KMS-11 (cell line): ENCODE measurements at regions not wholly inside any gene's neighbourhood (a gene's known extent, or its start where the extent isn't known, plus 50 kb on each side); places are given as distances from the start of the nearest gene placed in this dataset.

Experiments
- H2AFZ ChIP-seq: fragments of 200-600 bp; sonication (generic); 2 replicates; pipeline ENCODE4 v1.6.1; 2016; ENCODE audit warnings: antibody characterized with exemption, mixed run types, low read depth
- H3K27ac ChIP-seq: fragments of 200-600 bp; sonication (generic); 2 replicates; pipeline ENCODE4 v1.6.1; 2016; ENCODE audit warnings: mild to moderate bottlenecking, mixed run types
- H3K27me3 ChIP-seq: fragments of 200-600 bp; sonication (generic); 2 replicates; pipeline ENCODE4 v1.6.1; 2017; ENCODE audit warnings: mild to moderate bottlenecking, low read depth, mixed run types, moderate library complexity; ENCODE audit not compliant: insufficient read depth
- H3K36me3 ChIP-seq: fragments of 200-600 bp; sonication (generic); 2 replicates; pipeline ENCODE4 v1.6.1; 2017; ENCODE audit warnings: mild to moderate bottlenecking, mixed run types; ENCODE audit not compliant: insufficient read depth
- H3K4me1 ChIP-seq: fragments of 200-600 bp; sonication (generic); 2 replicates; pipeline ENCODE4 v1.6.1; 2016; ENCODE audit warnings: mild to moderate bottlenecking, low read depth, mixed run types; ENCODE audit not compliant: poor library complexity, severe bottlenecking
- H3K4me2 ChIP-seq: fragments of 200-600 bp; sonication (generic); 2 replicates; pipeline ENCODE4 v1.7.0; 2016; ENCODE audit warnings: mild to moderate bottlenecking, mixed run types
- H3K4me3 ChIP-seq: fragments of 200-600 bp; sonication (generic); IDR thresholded peaks from 2 replicates; pipeline ENCODE4 v1.6.1; 2017; ENCODE audit warnings: low read depth, low read length, mixed read lengths; ENCODE audit not compliant: insufficient read depth
- H3K79me2 ChIP-seq: fragments of 200-600 bp; sonication (generic); 2 replicates; pipeline ENCODE4 v1.6.1; 2016; ENCODE audit warnings: low read depth, mixed run types; ENCODE audit not compliant: insufficient read depth
- H3K9ac ChIP-seq: fragments of 200-600 bp; sonication (generic); 2 replicates; pipeline ENCODE4 v1.6.1; 2016; ENCODE audit warnings: mild to moderate bottlenecking, mixed run types
- H4K20me1 ChIP-seq: fragments of 200-600 bp; sonication (generic); 2 replicates; pipeline ENCODE4 v1.6.1; 2016; ENCODE audit warnings: mild to moderate bottlenecking, mixed run types; ENCODE audit not compliant: insufficient read depth
- CTCF ChIP-seq: fragments of 200-600 bp; sonication (generic); conservative IDR thresholded peaks from 2 replicates; pipeline ENCODE4 v1.6.1; 2017; ENCODE audit warnings: low read depth, mild to moderate bottlenecking, antibody characterized with exemption, low read length, moderate library complexity, mixed read lengths

GRCh38 chr9:28781481-28781880, 1208.2 kb upstream of the C9orf72 start:
- Histone ChIP-seq H4K20me1 (no peaks in the 10 kb centered on the region), H3K79me2 (no peaks in the 10 kb centered on the region), H3K27me3 (no peaks in the 10 kb centered on the region), H2AFZ (no peak overlapping the region), H3K36me3 (no peaks in the 10 kb centered on the region), H3K4me2 (no peak overlapping the region), H3K4me3 (no peak overlapping the region), H3K27ac (no peak overlapping the region), H3K4me1 (no peaks in the 10 kb centered on the region), H3K9ac (no peak overlapping the region)
- TF ChIP-seq CTCF: no peak

GRCh38 chr9:28782630-28783029, 1209.3 kb upstream of the C9orf72 start:
- H3K79me2 ChIP-seq: no peaks in the 10 kb centered on the region
- no peak overlapping the region for H3K9ac ChIP-seq
- no peak overlapping the region for H2AFZ ChIP-seq
- H3K4me2 ChIP-seq: no peak overlapping the region
- H3K27me3 ChIP-seq: no peaks in the 10 kb centered on the region
- no peak overlapping the region for H3K4me3 ChIP-seq
- no peak overlapping the region for H3K27ac ChIP-seq
- H4K20me1 ChIP-seq: no peaks in the 10 kb centered on the region
- TF ChIP-seq CTCF: no peak
- H3K4me1 ChIP-seq: no peaks in the 10 kb centered on the region
- no peaks in the 10 kb centered on the region for H3K36me3 ChIP-seq

GRCh38 chr9:28792716-28793115, 1219.4 kb upstream of the C9orf72 start:
- no peak overlapping the region for H3K4me3 ChIP-seq
- H3K4me1 ChIP-seq: no peaks in the 10 kb centered on the region
- H3K36me3 ChIP-seq: no peaks in the 10 kb centered on the region
- no peak overlapping the region for H3K4me2 ChIP-seq
- no peak overlapping the region for H2AFZ ChIP-seq
- H3K79me2 ChIP-seq: no peaks in the 10 kb centered on the region
- H3K27me3 ChIP-seq: no peaks in the 10 kb centered on the region
- H3K27ac ChIP-seq: no peak overlapping the region
- H4K20me1 ChIP-seq: no peaks in the 10 kb centered on the region
- no peak for TF ChIP-seq CTCF
- no peak overlapping the region for H3K9ac ChIP-seq

- Histone ChIP-seq H3K27me3 (no peaks in the 10 kb centered on the region), H3K4me2 (no peak overlapping the region), H3K9ac (no peak overlapping the region), H3K27ac (no peak overlapping the region), H3K4me1 (no peaks in the 10 kb centered on the region), H4K20me1 (no peaks in the 10 kb centered on the region), H3K36me3 (no peaks in the 10 kb centered on the region), H2AFZ (no peak overlapping the region), H3K4me3 (no peak overlapping the region), H3K79me2 (no peaks in the 10 kb centered on the region)
- no peak for TF ChIP-seq CTCF
Observed at GRCh38 chr9:28799876-28800275, 1226.6 kb upstream of the C9orf72 start.
